ENCODE measurements at regions not wholly inside any gene's neighbourhood (a gene's known extent, or its start where the extent isn't known, plus 50 kb on each side); places are given as distances from the start of the nearest gene placed in this dataset.

DNA sequence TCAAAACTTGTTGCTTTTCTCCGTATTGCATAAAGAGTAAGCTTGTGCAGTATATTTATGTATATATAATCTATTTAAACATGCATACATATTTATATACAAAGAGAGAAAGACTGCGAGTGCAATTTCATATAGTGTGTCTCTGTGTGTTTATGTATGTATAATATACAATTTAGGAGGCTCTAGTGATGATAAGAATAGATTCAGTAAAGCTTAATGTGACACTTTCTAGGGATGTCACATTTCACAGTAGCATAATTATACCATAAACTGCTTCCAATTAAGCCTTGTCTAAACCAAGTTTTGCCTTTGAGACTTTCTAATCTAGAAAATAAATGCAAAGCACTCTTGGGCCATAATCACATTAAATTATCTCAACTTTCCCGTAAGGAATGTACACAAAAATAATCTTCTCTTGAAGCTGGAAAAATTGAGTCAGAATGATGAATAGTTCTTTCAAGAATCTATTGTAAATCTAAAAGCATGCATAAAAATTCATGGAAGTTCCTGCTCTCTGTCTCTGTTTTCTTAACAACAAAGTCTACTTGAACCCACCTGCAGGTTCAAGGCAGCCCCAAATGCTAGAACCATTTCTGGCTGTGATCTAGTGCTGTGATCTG lies 114.1 kb upstream of the NPY2R start:
- TF ChIP-seq, protein P1, sequence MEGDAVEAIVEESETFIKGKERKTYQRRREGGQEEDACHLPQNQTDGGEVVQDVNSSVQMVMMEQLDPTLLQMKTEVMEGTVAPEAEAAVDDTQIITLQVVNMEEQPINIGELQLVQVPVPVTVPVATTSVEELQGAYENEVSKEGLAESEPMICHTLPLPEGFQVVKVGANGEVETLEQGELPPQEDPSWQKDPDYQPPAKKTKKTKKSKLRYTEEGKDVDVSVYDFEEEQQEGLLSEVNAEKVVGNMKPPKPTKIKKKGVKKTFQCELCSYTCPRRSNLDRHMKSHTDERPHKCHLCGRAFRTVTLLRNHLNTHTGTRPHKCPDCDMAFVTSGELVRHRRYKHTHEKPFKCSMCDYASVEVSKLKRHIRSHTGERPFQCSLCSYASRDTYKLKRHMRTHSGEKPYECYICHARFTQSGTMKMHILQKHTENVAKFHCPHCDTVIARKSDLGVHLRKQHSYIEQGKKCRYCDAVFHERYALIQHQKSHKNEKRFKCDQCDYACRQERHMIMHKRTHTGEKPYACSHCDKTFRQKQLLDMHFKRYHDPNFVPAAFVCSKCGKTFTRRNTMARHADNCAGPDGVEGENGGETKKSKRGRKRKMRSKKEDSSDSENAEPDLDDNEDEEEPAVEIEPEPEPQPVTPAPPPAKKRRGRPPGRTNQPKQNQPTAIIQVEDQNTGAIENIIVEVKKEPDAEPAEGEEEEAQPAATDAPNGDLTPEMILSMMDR (IDR thresholded peaks at IDR 0.05; ENCODE audit: low read depth, low read length) = no peak
- Histone ChIP-seq H3K36me3 (no peaks in the 10 kb centered on the region), H3K9me3 (no peaks in the 10 kb centered on the region), H3K4me3 (ENCODE audit: low read depth, low read length) (no peak overlapping the region), H3K27me3 (no peaks in the 10 kb centered on the region), H3K4me1 (no peaks in the 10 kb centered on the region)
- no peak for DNase-seq

DNA sequence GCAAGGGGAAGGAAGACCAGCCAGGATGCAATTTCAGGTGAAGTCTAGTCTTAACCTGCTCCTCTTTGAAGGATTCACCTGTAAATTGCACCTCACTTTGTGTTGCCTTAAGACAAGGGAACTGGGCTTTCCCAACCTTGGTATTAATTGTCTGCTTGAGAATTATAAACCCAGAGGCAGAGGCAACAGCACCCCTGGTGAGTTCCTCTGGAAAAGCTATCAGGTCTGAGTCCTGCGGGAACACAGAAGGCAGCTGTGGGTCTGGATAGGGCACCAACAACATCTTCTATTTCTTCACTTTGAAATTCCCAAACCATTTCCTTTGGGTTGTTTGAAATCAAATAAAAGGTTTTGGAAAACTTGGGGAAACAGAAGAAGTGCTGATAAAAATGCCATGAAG lies 109.2 kb upstream of the NPY2R start:
- no peak for DNase-seq
- no peaks in the 10 kb centered on the region for H3K4me1 ChIP-seq
- TF ChIP-seq, protein P1 (IDR thresholded peaks at IDR 0.05; ENCODE audit: low read depth, low read length) = peak; percentile 25; the same call in 1 of the 2 replicates
- no peak overlapping the region for H3K4me3 ChIP-seq (ENCODE audit: low read depth, low read length)
- H3K36me3 ChIP-seq = no peaks in the 10 kb centered on the region
- H3K9me3 ChIP-seq = no peaks in the 10 kb centered on the region
- H3K27me3 ChIP-seq = no peaks in the 10 kb centered on the region

DNA sequence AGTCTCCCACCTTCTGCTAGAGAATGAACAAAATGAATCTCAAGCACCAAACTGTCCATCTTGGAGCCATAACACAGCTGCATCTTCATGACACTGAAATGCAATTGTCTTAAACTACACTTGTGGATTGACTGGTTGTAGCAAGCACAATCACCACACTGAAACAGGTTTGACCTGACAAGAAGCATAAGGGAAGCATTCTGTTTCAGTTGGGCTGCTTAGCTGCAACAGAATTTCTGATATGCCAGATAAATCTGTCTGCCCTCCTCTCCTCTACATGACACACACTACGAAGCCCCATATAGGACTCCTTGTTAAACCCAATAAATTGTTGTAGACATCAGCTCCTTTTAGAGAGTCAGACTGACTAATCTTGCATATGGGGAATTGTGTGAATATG lies 101.8 kb upstream of the NPY2R start:
- Histone ChIP-seq H3K36me3 (no peaks in the 10 kb centered on the region), H3K4me1 (no peaks in the 10 kb centered on the region)

GRCh38 chr4:155107059-155107458 lies 101.4 kb upstream of the NPY2R start:
- Histone ChIP-seq H3K9me3 (no peaks in the 10 kb centered on the region), H3K4me3 (ENCODE audit: low read depth, low read length) (no peak overlapping the region), H3K27me3 (no peaks in the 10 kb centered on the region), H3K4me1 (no peaks in the 10 kb centered on the region), H3K36me3 (no peaks in the 10 kb centered on the region)
- TF ChIP-seq, protein P1 (IDR thresholded peaks at IDR 0.05; ENCODE audit: low read depth, low read length) = no peak
- DNase-seq = no peak

More for the DNA sequence above, 101.8 kb upstream of the NPY2R start:
- TF ChIP-seq, protein P1 (IDR thresholded peaks at IDR 0.05; ENCODE audit: low read depth, low read length) = no peak
- no peaks in the 10 kb centered on the region for H3K9me3 ChIP-seq
- H3K27me3 ChIP-seq = no peaks in the 10 kb centered on the region
- H3K4me3 ChIP-seq (ENCODE audit: low read depth, low read length) = no peak overlapping the region
- no peak for DNase-seq

- DNase-seq = no peak
- H3K36me3 ChIP-seq = no peaks in the 10 kb centered on the region
- no peaks in the 10 kb centered on the region for H3K27me3 ChIP-seq
- H3K4me3 ChIP-seq (ENCODE audit: low read depth, low read length) = no peak overlapping the region
- H3K9me3 ChIP-seq = no peaks in the 10 kb centered on the region
- H3K4me1 ChIP-seq = no peaks in the 10 kb centered on the region
- TF ChIP-seq, protein P1 (IDR thresholded peaks at IDR 0.05; ENCODE audit: low read depth, low read length) = no peak
Observed at GRCh38 chr4:155114790-155115189, 93.6 kb upstream of the NPY2R start.

- DNase-seq = no peak
Observed at GRCh38 chr4:155119006-155119405, 89.4 kb upstream of the NPY2R start.

More at GRCh38 chr4:155119006-155119405, 89.4 kb upstream of the NPY2R start:
- Histone ChIP-seq H3K4me1 (no peaks in the 10 kb centered on the region), H3K36me3 (no peaks in the 10 kb centered on the region), H3K9me3 (no peaks in the 10 kb centered on the region), H3K27me3 (no peaks in the 10 kb centered on the region), H3K4me3 (ENCODE audit: low read depth, low read length) (no peak overlapping the region)
- TF ChIP-seq, protein P1 (IDR thresholded peaks at IDR 0.05; ENCODE audit: low read depth, low read length) = no peak

Measured in BE2C (cell line).